Stimulated activated CD8-positive, alpha-beta memory T cell treated with anti-CD3 and anti-CD28 coated beads, Interleukin-7, amount 100 ng/mL, for 24 hours (primary cell): ENCODE measurements at regions not wholly inside any gene's neighbourhood (a gene's known extent, or its start where the extent isn't known, plus 50 kb on each side); places are given as distances from the start of the nearest gene placed in this dataset.
"Not testable (repeated sequence)": the region's sequence is repeated elsewhere in the genome, so short reads cannot be mapped to it uniquely, and the experiment has no call there.

Source experiments
- DNase-seq: peaks from one replicate; pipeline ENCODE4 v3.0.0-alpha.2; 2020; ENCODE audit warnings: low read depth

DNA sequence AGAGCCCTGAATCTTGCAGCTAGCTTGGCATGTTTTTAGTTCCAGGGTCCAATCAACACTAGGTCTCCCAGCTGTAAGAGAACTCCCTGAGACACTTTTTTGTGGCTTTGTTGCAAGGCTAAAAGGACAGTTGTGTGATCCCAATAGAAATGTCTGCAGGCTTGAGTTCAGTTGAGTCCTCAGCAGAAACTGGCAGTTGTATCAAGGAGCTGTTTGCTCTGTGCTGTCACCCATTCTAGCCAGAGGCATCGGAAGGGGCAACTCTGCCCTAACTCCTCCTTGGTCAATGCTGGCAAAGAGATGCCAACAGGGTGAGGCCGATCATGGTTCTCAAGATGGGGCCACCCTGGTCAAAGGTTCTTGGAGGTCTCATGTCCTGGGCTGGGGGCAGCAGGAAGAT is 224.1 kb downstream of the BUB3 start:
- DNase-seq = no peak

GRCh38 chr10:123379156-123379555 is 225.0 kb downstream of the BUB3 start:
- no peak for DNase-seq

GRCh38 chr10:123380491-123381085 is 226.4 kb downstream of the BUB3 start:
- DNase-seq = no peak

- no peak for DNase-seq
Observed at GRCh38 chr10:123381224-123381623, 227.0 kb downstream of the BUB3 start.

DNA sequence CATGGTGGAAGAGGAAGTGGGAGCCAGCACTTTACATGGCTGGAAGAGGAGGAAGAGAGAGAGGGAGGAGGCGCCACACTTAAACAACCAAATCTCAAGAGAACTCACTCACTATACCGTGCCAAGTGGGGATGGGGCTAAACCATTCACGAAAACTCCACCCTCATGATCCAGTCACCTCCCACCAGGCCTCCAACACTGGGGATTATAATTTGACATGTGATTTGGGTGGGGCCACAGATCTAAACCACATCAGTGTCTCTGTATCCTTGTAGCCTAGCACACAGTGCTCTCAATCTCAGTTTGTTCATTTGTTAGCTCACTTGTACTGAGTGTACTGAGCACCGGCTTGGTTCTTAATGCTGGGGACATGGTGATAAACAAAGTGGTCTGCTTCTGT is 228.3 kb downstream of the BUB3 start:
- no peak for DNase-seq

- DNase-seq = no peak
Observed at GRCh38 chr10:123385508-123386080, 231.4 kb downstream of the BUB3 start.

GRCh38 chr10:123389520-123389919 is 235.3 kb downstream of the BUB3 start:
- DNase-seq = no peak

DNA sequence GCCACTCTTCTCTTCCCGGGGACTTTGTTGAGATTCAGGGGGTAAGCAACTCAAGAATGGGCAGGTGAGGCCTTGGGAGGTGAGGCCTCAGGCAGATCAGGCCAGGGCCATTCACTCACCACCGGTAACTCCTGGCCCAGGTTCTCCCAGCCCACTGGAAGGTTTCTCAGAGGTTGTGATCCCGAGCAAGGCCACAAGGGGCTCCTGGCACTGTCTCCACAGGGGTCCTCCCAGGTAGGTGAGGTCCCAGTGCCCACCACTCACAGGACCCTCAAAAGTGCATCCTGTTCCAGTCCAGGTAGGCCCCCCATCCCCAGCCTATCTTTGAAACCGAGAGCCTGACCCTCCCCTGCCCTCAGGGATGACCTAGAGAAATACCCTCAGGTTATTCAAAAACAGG is 236.1 kb downstream of the BUB3 start:
- DNase-seq = no peak

DNA sequence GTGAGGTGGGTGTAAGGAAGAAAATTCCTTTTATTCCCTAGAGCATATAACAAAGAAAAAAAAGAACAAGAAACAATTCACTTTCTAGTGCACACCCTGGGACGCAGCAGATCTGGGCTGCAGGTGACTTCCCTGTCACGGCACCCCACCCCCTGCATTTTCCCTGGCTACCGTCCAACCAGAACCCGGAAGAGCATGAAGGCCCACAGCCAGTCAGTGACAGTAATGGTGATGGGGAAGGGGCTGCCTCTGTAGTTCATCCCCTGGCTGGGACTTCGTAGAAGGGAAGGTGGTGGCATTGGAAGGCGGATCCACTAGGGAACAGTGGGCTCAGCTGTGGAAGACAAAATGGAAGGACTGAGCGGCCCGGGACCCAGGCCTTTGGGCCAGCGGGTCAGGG is 236.7 kb downstream of the BUB3 start:
- DNase-seq = no peak

DNA sequence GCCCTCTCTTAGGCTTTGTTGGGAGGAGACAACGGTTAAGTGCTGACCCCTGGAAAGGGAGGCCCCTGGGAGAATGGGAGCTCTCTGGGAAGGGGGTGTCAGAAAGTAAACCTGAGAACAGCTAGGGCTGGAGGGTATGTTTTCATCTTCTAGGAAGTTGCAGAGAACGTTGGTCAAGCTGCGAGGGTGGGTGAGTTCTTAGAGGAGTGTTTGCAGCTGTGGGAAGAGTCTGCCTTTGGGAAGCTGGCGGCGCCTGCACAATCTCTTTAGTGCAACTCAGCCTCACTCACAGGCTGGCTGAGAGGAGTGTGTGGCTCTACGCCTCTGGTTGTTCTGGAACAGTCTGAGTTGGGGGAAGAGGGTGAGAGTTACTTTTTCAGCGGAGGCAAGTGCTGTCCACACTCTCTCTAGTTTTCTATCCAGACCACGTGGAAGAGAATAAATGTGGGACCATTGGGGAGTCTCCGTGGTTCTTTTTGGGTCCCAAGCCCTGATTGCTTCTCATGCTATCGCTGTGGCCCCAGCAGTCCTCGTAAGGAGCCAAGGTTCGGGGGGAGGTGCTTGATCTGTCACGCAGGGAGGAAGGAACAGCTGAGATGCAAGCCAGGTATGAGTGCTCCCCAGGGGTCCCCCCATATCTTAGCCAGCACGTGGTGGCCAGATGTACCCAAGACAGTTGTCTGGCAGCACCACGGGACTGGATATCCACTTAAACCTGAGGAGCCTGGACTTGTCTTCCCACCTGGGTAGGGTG is 237.2 kb downstream of the BUB3 start:
- no peak for DNase-seq

GRCh38 chr10:123392182-123392963 is 238.2 kb downstream of the BUB3 start:
- no peak for DNase-seq

DNA sequence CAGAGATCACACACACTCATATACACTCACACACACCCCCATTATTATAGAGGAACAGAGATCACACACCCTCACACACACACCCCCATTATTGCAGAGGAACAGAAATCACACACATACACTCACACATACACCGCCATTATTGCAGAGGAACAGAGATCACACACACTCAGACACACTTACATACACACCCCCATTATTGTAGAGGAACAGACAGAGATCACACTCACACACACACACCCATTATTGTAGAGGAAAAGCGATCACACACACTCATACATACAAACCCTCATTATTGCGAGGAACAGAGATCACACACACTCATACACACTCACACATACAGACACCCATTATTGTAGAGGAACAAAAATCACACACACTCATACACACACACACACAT is 239.0 kb downstream of the BUB3 start:
- DNase-seq = no peak

- no peak for DNase-seq
Observed at GRCh38 chr10:123394382-123394781, 240.2 kb downstream of the BUB3 start.

GRCh38 chr10:123395234-123395633 is 241.0 kb downstream of the BUB3 start:
- DNase-seq = not testable (repeated sequence)

- DNase-seq = no peak
Observed at GRCh38 chr10:123395906-123396305, 241.7 kb downstream of the BUB3 start.

DNA sequence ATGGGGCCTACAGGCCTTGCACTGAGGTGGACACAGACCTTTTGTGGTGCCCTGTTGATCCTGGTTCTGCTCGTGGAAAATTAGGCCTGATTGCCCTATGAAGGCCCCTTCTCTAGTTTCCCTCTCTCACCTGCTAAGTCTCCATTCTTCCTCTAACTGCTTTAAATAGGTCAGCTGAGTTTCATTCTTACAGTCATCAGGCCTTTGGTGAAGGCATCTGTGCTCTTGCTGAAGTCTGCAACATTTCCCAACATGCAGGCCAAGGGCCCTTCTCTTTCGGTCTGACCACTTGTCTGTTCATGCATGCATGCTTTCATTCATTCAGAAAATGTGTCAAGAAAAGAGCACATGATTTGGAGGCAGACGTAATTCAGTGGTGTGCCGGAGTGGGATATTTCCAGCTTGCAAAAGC is 244.0 kb downstream of the BUB3 start:
- DNase-seq = no peak

GRCh38 chr10:123398756-123399155 is 244.6 kb downstream of the BUB3 start:
- no peak for DNase-seq

- no peak for DNase-seq
Observed at GRCh38 chr10:123399276-123399839, 245.2 kb downstream of the BUB3 start.

GRCh38 chr10:123402021-123402420 is 247.8 kb downstream of the BUB3 start:
- DNase-seq = no peak

- DNase-seq = no peak
Observed at GRCh38 chr10:123402656-123403055, 248.5 kb downstream of the BUB3 start.

- DNase-seq = no peak
Observed at GRCh38 chr10:123404357-123404756, 250.2 kb downstream of the BUB3 start.

GRCh38 chr10:123408660-123409059 is 254.5 kb downstream of the BUB3 start:
- DNase-seq = no peak
